ENCODE measurements at regions not wholly inside any gene's neighbourhood (a gene's known extent, or its start where the extent isn't known, plus 50 kb on each side); places are given as distances from the start of the nearest gene placed in this dataset.

DNA sequence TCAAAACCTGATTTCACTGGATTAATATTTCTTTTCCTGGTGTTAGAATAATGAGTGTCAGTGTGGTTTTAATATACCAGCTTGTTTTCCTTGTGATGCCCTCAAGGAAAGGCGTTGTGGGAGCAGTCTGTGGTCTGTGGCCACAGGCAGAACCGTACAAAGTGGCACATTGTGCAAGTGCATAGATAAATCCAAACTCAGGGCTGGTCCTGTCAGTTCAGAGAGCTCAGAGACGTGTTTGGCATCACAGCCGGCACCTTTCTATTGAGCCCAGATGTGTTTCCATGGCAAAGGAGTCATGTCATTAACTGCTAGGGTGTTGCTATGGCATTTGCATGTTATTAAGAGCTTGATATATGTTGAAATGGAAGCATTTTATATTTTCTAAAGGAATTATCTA is 289.9 kb upstream of the RASGRP1 start:
- peak in 9 of 56 donors; percentile 1 to 11 (median 8) for DNase-seq

DNA sequence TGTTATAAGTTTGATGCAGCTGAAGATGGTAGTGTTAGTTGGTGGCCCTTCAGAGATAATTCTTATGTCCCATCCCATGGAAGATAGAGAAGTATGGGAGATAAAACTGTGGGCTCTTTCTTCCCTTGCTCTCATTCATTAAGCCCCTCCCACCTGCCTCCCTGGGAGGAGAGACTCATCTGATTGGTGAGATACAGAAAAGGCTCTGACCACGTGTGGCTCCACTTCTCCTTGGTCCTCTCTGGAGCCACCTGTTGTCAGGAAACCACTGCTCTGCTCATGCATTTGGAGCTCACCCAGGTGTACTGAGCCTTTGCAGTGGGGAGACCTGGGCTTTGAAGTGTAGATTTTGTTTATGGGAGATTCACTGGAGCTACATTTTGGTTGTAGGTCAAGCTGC is 293.2 kb upstream of the RASGRP1 start:
- DNase-seq, result no peak

DNA sequence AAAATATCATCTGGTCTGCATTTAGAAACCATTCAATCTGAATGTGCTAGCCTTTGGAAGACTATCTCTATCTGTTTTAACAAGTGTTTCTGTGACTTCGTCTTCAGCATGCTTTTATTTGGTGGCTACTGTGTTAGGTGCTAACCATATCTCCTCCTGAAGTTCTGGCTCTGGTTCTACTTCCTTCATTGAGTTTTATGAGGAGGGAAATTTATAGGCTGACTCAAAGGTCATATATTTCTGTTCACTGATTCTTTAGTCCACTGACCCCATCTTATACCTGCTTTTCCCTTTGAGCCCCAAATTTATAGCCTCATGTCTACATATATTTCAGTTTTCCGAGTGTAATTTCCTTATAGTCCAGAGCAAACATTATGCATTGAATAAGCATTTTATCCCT is 295.0 kb upstream of the RASGRP1 start:
- DNase-seq, result no peak

DNA sequence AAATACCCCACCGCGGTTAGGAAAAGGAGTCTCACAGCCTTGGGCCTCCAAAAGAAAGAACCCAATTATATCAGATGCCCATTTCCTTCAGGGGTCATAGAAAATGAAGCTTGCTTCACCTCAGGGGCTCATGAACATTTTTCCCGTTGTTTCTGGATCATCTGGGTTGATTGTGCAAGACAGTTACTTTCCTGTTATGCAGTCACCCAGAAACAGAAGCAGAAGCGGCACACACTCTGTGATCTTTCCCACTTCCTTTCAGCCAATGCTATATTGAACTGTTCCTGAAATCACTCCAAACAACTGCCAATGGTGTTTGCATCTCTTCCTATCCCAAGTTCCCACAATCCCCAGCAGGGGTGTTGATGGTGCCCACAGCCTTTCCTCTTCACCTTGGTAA is 295.6 kb upstream of the RASGRP1 start:
- no peak for DNase-seq

DNA sequence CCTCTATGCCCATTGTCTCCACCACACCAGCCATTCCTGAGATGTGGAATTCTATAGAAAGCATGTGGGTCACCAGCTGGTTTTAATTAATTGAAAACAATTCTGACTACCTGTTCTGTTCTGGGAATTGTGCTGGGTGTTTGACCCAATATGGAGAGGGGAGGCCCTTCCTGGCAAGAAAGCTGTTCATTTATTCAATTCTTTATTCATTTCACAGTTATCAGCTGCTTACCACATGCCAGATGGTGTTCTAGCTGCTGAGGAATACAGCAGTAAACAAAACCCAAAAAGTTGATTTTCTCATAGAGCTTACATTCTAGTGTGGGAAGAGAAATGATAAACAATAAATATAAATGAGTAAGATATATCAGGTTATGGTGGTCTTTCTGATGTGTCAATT is 296.1 kb upstream of the RASGRP1 start:
- no peak for DNase-seq

DNA sequence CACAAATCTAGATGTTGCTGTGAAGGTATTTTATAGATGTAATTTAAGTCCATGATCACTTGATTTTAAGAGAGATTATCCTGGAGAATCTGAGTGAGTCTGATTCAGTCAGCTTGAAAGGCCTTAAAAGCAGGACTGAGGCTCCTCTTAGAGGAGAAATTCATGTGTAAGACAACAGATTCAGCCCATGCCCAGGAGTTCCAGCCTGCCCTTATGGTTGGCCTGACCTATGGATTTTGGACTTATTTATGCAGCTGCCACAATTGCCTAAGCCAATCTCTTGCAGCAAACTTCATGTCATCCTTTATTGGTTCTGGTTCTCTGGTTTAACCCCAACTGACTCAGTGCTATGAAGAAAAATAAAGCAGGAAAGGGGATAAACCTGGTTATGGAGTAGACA is 296.5 kb upstream of the RASGRP1 start:
- DNase-seq, result no peak

DNA sequence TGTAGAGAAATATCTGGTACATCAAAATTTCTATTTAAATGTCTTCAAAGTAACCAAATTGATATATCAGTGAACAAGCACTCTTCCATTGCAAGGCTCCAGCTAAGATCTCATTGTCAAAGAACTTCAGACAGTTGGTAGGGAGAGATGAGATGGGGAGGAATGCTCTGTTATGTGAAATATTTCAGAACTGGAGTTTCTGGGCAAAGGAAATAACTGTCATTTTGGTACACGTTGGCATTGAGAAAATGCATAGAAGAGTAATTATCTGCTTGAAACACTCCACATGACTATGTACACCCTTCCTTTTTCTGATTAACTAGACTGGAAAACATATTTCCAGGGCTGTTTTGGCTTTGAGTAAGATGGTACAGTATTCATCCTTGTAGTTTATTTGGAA is 297.5 kb upstream of the RASGRP1 start:
- DNase-seq, result no peak

DNA sequence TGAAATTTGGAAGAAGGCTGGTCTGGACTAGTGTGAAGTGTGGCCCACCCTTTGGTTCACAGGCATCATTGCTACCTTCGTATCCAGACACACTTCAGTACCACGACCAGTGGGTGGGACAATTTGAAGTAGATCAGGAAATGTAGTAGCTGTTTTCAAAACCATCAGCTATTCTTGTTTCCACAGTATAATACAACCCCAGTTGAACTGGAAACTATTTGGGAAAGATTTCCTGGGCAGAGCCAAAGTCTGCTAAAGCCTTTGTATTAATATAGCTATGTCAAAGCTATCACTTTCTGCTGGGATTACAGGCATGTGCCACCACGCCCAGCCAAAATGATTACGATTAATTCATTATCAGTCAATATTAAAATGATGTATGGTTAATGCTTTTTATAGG is 298.8 kb upstream of the RASGRP1 start:
- no peak for DNase-seq

DNA sequence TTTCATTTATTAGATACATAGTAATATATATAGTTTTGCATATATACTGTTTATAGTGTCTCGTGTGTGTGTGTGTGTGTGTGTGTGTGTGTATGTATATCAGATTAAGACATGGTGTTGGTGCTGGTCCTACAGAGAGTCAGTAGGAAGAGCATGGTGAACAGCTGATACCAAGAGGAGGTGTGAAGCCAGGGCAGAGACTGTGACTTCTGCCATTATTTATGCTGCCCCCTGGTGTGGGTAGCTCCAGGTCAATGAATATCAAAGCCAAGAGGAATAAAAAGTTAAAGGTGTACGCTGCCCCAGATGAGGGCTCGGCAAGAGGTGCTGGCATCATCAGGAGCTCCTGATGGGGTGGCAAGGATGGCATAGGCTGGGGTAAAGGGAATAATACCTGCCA is 299.5 kb upstream of the RASGRP1 start:
- no peak for DNase-seq

DNA sequence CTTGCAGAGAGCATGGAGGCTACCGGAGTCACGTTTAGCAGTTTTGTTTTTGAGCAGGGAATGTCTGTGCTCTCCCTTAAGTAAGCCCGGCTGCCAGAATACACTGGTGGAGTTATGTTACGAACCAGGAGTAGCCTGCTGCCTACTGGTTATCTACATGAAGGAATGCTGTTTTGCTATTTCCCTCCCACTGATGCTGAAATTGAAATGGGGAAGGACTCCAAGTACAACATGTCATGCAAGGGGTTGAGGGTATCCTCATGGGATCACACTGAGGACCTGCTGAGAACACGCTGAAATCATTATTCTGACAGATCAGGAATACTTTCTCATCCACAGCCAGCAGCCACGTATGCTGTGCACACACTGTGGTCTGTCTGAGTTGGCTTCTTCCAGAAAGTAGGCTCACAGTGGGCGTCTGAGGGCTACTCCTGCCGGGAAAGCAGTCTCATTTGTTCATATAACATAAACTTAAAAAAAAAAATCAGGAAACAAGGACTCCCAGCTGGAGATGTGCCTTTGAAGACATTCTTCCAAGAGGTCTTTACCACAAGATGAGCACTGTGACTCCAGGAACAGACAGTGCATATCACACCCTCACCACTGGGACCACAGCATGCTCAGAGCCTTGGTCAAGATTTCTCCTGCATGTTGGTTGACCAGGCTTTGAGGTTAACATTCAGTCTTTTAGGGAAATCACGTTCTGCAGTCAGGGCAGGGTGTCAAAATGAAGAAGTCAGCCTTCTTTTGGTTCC is 300.4 kb upstream of the RASGRP1 start:
- DNase-seq, result peak in 1 of 56 donors; percentile 6

DNA sequence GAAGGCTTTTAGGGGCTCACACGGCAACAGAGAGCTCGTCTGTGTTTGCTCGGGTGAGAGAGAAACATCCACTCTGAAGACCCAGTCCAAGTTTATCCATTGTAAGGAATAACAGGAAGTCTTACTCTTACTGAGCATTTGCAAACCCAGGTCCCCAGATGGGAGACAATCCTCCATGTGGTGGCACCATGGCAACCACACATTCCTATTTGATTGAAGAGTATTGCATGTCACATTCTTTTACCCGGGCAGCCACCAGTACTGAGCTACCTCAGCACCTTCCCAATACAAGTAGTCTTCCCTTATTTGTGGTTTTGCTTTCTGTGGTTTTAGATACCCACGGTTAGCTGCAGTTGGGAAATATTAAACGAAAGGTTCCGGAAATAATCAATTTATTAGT is 302.9 kb upstream of the RASGRP1 start:
- DNase-seq, result no peak

DNA sequence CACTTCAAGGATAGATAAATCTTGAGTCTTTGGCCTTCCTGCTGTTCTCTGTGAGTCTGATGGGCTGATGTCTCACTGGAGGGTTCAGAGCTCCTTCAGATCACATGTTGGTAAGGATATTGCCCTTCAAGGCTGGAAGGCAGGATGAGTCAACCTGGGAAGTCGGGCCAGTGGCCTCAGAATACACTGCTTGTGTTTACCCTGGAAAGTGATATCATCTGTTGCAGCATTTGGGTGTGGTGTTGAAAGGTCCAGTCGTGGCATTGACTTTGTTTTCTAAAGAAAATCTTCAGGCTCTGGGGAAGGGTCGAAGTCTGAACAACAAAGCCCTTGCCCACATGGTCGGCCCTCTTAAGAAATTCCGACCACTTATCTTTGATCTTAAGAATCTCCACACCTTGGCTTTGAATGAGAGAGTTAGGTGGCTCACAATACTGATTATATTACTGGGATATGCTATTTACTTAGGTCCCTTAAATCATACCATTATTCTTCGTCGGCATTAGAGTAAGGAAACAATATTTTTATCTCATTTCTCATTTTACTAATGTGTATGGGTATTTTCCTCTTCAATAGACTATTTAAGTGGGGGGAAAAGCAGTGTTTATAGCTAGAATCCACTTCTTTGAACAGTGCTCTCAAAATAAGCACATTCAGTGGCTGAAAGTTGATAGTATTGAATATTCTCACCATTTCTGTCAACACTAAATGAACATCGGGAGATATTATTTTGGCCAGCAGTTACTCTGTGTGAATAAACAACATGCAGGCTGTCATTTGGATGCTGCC is 303.9 kb upstream of the RASGRP1 start:
- DNase-seq, result no peak

DNA sequence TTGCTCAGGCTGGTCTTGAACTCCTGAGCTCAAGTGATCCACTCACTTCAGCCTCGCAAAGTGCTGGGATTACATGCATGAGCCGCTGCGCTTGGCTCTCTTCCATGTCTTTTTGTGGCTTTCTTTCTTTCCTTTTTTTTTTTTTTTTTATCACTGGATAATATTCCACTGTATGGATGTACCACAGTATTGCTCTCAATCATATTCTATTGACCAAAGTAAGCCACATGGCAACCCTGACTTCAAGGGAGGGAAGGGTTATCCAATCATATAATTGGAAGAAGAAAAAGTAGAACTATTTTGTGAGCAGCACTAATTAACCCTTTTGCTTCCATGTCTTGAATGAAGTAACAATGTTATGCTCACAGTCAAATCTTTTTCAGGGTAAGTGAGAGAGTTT is 307.0 kb upstream of the RASGRP1 start:
- no peak for DNase-seq

DNA sequence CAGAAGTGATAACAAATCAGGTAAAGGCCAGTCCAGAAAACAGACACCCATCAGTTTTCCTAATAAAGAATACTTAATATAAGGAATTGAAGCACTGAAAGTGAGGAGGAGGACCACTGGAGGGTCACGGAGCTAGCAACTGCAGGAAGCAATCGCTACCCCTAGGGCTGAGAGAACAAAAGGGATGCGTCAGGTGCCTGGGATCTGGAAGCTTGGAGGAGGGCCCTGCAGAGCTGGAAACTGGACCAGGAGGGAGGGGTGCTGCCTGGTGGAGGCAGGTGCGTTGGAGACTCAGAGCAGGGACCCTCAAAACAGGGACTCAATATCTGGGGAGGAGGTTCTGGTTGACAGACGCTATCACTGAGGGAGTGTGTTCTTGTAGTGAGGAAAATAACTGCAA is 308.1 kb upstream of the RASGRP1 start:
- DNase-seq, result no peak

DNA sequence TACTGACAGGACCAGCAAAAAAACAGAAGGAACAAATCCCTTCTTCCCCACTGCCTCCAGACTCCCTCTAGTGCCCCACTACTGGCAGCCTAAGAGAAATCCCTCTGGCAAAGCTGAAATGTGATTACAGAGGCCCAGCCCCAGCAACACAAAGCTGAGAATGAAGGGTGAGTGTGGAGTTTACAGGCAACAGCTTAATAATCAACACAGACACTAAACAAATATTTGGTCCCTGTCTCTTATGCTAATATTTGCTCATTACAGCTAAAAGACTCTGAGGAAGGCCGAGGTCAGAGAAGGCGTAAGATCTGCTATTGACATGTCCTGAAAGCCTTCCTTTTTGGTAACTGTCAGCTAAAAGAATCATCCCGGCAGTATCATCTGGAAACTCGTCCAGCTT is 308.5 kb upstream of the RASGRP1 start:
- no peak for DNase-seq

DNA sequence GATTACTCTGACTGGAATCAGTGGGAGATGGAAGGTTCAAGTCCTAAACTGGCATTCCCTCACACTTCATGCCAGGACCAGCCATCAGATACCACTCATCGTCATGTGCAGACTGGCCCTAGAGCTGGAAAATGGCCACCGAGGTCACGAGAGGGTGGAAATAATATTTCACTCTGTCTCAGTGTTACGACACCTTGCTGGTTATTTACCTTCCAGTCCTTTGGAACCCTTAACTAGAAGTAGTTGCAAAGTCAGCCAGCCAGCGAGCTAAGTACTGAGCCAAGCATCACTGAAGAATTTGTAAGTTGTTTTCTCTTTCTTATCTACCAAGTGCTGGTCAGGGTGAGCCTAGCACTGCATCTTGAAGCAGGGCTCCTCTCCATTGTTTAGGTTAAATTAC is 309.9 kb upstream of the RASGRP1 start:
- no peak for DNase-seq

DNA sequence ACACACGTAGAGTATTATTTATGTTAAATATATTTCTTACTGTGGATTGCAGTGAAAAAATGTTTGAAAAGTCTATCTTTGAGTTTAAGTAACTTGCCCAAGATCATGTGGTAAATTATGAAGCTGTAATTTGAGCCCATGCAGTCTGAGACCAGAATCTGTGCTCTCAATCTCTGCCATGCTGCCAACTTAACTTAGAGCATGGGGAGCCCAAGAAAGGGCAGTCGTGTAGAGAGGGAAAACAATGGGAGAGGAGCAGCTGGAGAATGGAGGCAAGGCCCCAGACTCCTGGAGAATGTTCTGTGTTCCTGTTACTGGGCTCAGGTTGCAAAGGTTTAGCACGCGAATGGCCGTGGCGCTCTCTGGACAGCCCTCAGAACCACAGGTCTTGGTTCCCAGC is 311.6 kb upstream of the RASGRP1 start:
- no peak for DNase-seq

DNA sequence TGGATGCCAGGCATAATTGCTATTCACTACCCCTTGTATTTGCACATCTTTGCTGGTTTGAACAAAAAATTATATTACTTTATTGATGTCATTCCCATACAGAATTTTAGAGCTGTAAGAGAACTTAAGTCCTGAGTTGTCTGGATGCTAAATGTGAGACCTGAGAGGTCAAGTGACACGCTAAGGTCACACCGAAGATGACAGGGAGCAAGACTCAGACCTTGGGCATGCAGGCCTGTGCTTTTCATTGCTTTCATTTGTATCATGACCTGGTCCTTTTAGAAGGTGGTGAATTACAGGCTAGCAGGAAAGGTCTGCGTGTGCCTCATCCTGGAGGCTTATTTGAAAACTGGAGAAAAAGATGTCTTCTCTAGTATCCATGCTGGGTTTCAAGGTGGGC is 312.0 kb upstream of the RASGRP1 start:
- DNase-seq, result no peak

DNA sequence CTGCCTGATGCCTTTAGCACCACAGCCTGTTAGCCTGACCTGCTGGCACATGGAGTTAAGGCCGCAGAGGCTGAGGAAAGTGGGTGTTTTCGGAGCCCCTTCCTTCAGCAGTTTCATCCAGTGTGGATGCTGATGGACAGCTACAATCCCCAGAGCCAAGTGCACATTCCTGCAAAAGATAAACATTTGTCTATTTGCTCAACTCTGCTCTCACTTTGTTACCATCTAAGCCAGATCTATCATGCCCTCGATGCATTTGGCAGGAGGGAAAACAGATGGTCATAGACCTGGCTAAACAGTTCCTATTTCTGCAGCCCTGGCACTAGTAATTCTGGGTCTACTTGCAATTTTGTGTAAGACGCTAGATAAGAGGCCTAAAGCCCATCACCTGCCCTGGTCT is 312.9 kb upstream of the RASGRP1 start:
- DNase-seq, result no peak

DNA sequence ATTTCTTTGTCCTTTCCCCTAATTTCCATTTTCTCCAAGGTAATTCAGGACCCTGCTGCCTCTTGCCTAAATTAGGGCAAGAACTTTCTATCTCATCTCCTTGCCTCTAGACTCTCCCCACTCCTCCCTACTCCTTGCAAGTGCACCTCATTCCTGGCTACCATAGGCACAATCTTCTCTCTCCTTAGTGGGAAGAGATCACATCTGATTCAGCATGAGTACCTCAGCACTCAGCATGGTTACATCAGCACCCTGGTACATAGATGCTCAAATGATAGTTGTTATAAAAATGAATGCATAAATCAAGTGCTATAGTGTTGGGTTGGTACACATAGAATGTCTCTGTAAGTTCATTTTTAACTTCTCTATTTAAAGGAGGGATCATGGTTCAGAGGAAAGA is 313.4 kb upstream of the RASGRP1 start:
- DNase-seq, result no peak

DNA sequence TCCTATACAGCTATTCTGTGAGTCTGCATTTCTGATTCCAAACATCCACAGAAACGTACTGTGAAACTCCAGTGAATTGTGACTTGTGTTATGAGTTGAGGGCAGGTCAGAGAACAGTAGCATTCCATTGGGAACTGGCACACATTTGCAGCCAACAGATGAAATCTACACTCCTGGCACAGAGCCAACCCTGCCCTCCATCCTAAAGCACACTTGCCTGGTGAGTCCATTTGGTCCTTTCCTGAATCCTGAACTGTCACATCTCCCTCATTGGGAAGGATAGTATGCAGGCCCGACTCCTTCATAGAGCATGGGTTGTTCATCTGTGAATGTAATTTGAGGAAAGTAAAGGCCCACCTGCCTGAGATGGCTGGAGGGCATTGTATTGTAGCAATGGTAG is 314.3 kb upstream of the RASGRP1 start:
- no peak for DNase-seq

DNA sequence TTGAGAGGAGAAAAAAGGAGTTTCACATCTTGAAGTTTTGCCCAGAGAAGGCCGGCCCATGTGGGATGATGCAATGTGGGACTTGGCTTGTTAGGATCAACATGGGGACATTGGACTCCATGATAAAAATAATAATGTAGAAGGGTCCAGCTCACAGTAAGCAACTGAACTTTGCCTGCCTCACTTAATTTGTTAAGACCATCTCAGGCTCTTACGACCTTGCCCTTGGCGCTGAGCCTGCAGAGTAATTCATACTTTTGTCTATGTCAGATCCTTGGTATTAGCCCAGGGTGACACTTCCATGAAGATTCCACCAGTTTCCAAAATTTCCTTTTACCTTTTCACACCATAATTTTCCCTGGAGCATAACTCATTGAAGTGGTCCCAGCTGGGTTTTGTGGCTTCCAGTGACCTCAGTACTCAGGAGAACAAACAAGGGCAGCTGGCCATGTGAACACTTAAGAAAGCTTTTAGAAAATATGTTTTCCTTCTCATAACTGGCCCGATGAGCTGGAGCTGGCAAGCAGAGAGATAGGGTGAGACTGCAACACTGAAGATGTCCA is 315.4 kb upstream of the RASGRP1 start:
- DNase-seq, result no peak

DNA sequence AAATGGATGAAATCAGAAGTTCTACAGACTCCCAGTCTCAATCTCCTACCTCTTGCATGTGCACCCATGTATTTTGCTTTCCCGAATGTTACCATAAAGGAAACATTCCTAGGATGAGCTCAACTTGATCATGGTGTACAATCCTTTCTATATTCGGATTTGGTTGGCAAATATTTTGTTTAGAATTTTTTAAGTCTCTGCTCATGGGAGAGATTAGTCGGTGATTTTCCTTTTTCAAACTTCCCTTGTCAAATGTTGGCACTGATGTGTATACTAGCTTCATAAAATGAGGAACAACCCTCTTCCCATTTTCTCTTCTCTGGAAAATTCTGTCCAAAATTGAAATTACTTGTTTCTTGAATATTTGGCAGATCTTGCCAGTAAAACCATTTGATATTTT is 317.6 kb upstream of the RASGRP1 start:
- no peak for DNase-seq
